HepG2 (cell line): ENCODE measurements at regions not wholly inside any gene's neighbourhood (a gene's known extent, or its start where the extent isn't known, plus 50 kb on each side); places are given as distances from the start of the nearest gene placed in this dataset.

Experiments
- ATAC-seq: fragments of 200-7000 bp; cut with Tn5 transposase; 3 replicates; pipeline ENCODE4 v1.9.1; 2020; ENCODE audit warnings: mild to moderate bottlenecking, moderate library complexity
- BruUV-seq: library from RNA; stranded (reverse); fragments of 400-500 nt; replicated peaks from 2 replicates; lab custom pipeline; 2021; lab: Mats Ljungman, UMichigan
- CTCF ChIA-PET: fragments of 300-600 bp; formaldehyde crosslinking; extraction: SDS; loops from one replicate; lab custom pipeline; 2021; ENCODE audit warnings: low total read pairs, inconsistent platforms, low intra/inter-chr PET ratio; lab: Yijun Ruan, JAX
- POLR2A ChIA-PET: fragments of 350-600 bp; sonication (Branson Sonifier 250); formaldehyde crosslinking; loops from one replicate; lab custom pipeline; 2020; ENCODE audit warnings: antibody characterized with exemption, inconsistent platforms; lab: Yijun Ruan, JAX
- DNase-seq: peaks from one replicate; pipeline ENCODE4 v3.0.0-alpha.2; 2015; ENCODE audit warnings: low spot score
- FAIRE-seq: peaks from 3 replicates; lab custom pipeline; 2011; peaks lifted over from hg19 to GRCh38; lab: Jason Lieb, UNC
- H2AFZ ChIP-seq: one replicate; pipeline ENCODE4 v1.6.1; 2011; ENCODE audit warnings: low read length, inconsistent platforms
- H3K27ac ChIP-seq: fragments of 300-600 bp; 3 replicates; pipeline ENCODE4 v1.8.0; 2011; ENCODE audit warnings: mixed run types, mild to moderate bottlenecking, mixed read lengths, low read length, inconsistent platforms; ENCODE audit not compliant: insufficient read depth; ENCODE audit errors: extremely low read length
- H3K27me3 ChIP-seq, 2 experiments: fragments of 200-600 bp in 1 of 2; 2 replicates in 1 of 2; 3 replicates in 1 of 2; pipeline versions ENCODE4 v1.6.0 to v1.8.0; 2011; ENCODE audit warnings: low read length in 2 of 2, mild to moderate bottlenecking in 2 of 2, moderate library complexity in 2 of 2, inconsistent platforms in 1 of 2; ENCODE audit not compliant: insufficient read depth in 2 of 2, control insufficient read depth in 1 of 2
- H3K36me3 ChIP-seq, 2 experiments: fragments of 200-600 bp in 1 of 2; replicated peaks in 1 of 2; 2 replicates in 1 of 2; 3 replicates in 1 of 2; pipeline versions ENCODE4 v1.5.1 to v1.8.0; 2011; ENCODE audit warnings: low read length in 2 of 2, inconsistent platforms in 1 of 2; ENCODE audit not compliant: insufficient read depth in 2 of 2, control insufficient read depth in 1 of 2
- H3K4me1 ChIP-seq: 2 replicates; pipeline ENCODE4 v1.5.1; 2012; ENCODE audit warnings: low read length, inconsistent platforms; ENCODE audit not compliant: insufficient read depth
- H3K4me2 ChIP-seq: 2 replicates; pipeline ENCODE4 v1.6.0; 2011; ENCODE audit warnings: low read depth, low read length, inconsistent platforms
- H3K4me3 ChIP-seq, 3 experiments: fragments of 200-600 bp in 1 of 3; sonication (generic), shearing (Covaris generic) in 1 of 3; replicated peaks in 1 of 3; 2 replicates each; pipeline ENCODE4 v1.5.1; 2011 to 2016; ENCODE audit warnings: low read length in 3 of 3, inconsistent platforms in 2 of 3, low read depth in 2 of 3, mild to moderate bottlenecking in 2 of 3, control low read depth in 1 of 3, mixed read lengths in 1 of 3; ENCODE audit not compliant: insufficient read depth in 1 of 3
- H3K79me2 ChIP-seq: one replicate; pipeline ENCODE4 v1.6.1; 2011; ENCODE audit warnings: low read length, inconsistent platforms; ENCODE audit not compliant: insufficient read depth
- H3K9ac ChIP-seq: 2 replicates; pipeline ENCODE4 v1.6.0; 2011; ENCODE audit warnings: mild to moderate bottlenecking, low read depth, low read length, inconsistent platforms; ENCODE audit not compliant: insufficient read depth
- H3K9me3 ChIP-seq: 2 replicates; pipeline ENCODE4 v1.5.1; 2012; ENCODE audit warnings: mild to moderate bottlenecking, low read length
- H4K20me1 ChIP-seq: 2 replicates; pipeline ENCODE4 v1.6.0; 2011; ENCODE audit warnings: inconsistent platforms, mild to moderate bottlenecking, low read length, moderate library complexity; ENCODE audit not compliant: insufficient read depth
- ARNT2 ChIP-seq: sonication (generic); formaldehyde crosslinking; IDR thresholded peaks from 2 replicates; pipeline ENCODE4 v1.8.0; 2022; ENCODE audit warnings: mild to moderate bottlenecking, low read depth, missing genetic modification reagents, moderate library complexity
- FUBP1 ChIP-seq: sonication (generic); formaldehyde crosslinking; IDR thresholded peaks from 2 replicates; pipeline ENCODE4 v1.5.1; 2020; ENCODE audit warnings: missing genetic modification reagents, mild to moderate bottlenecking, borderline replicate concordance
- PBX3 ChIP-seq: sonication (generic); formaldehyde crosslinking; IDR thresholded peaks from 2 replicates; pipeline ENCODE4 v1.8.1; 2023; ENCODE audit warnings: missing genetic modification reagents, inconsistent platforms, borderline replicate concordance
- PHF20 ChIP-seq: sonication (generic); formaldehyde crosslinking; IDR thresholded peaks from 2 replicates; pipeline ENCODE4 v1.5.0; 2020; ENCODE audit warnings: mild to moderate bottlenecking, missing genetic modification reagents
- PHF21A ChIP-seq: sonication (generic); formaldehyde crosslinking; IDR thresholded peaks from 2 replicates; pipeline ENCODE4 v1.5.0; 2020; ENCODE audit warnings: mild to moderate bottlenecking, missing genetic modification reagents
- PITX1 ChIP-seq: sonication (generic); formaldehyde crosslinking; IDR thresholded peaks from 2 replicates; pipeline ENCODE4 v1.5.1; 2020; ENCODE audit warnings: mild to moderate bottlenecking, missing genetic modification reagents
- XBP1 ChIP-seq: sonication (generic); formaldehyde crosslinking; IDR thresholded peaks from 2 replicates; pipeline ENCODE4 v1.5.0; 2020; ENCODE audit warnings: missing genetic modification reagents
- ZNF276 ChIP-seq: sonication (generic); formaldehyde crosslinking; IDR thresholded peaks from 2 replicates; pipeline ENCODE4 v1.4.0; 2020; ENCODE audit warnings: mild to moderate bottlenecking, low read depth, missing genetic modification reagents
- ZNF317 ChIP-seq: sonication (generic); formaldehyde crosslinking; IDR thresholded peaks from 2 replicates; pipeline ENCODE4 v1.5.0; 2020; ENCODE audit warnings: mild to moderate bottlenecking, missing genetic modification reagents
- ZNF772 ChIP-seq: sonication (generic); formaldehyde crosslinking; IDR thresholded peaks from 2 replicates; pipeline ENCODE4 v1.5.0; 2020; ENCODE audit warnings: mild to moderate bottlenecking, missing genetic modification reagents
- ZNF83 ChIP-seq: sonication (generic); formaldehyde crosslinking; IDR thresholded peaks from 2 replicates; pipeline ENCODE4 v1.4.0; 2020; ENCODE audit warnings: missing genetic modification reagents, mild to moderate bottlenecking, borderline replicate concordance
- WGBS: methylation state at CpG from one replicate; pipeline ENCODE4 v1.1.6; 2017; ENCODE audit warnings: low lambda C conversion rate; 5-methylcytosine and 5-hydroxymethylcytosine counted together
- in situ Hi-C: cut with HindIII; loops from 2 replicates; pipeline ENCODE4 v1.10.0; 2017; ENCODE audit warnings: low pct_unique_long_range_greater_than_20kb; ENCODE audit not compliant: extremely low pct_ligation_motif_present
- intact Hi-C: fragments of 100-400 bp; cut with micrococcal nuclease; formaldehyde crosslinking; loops from one replicate; pipeline ENCODE4 v1.10.0; 2022; ENCODE audit not compliant: unreplicated experiment
- TF ChIP-seq, protein P1 (sequence below): sonication (generic); formaldehyde crosslinking; IDR thresholded peaks from 2 replicates; pipeline ENCODE4 v1.4.0; 2020; ENCODE audit warnings: missing genetic modification reagents, borderline replicate concordance
- TF ChIP-seq, protein P2 (sequence below): IDR thresholded peaks from 2 replicates; pipeline ENCODE4 v1.6.1; 2016; ENCODE audit warnings: missing compliant biosample characterization, missing genetic modification reagents, borderline replicate concordance

DNA sequence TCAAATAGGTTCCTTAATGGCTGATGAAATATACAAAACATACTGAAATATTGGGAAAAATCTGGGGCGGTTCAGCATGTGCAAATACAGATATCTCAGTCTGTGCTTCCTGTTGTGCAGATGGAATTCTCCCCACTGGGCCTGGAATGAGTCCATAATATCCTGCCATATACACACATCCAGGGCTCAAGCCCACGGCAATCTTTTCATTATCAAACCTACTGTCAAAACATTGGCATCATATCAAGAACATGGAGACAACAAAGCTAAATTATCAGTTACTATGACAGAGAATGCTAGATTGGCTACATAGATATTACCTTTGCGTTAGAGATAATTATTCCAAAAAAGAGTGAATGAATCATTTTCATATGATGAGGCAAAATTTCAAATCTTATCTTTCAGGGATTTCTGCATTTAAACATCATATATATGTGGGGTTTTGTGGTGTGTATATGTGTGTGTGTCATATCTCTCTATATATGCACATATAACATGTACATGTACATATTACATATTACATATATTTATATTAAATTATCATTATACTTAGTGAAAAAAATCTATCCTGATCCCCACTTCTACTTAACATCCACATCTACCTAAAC lies 713.3 kb downstream of the GBE1 start:
- no peak overlapping the region for H3K27ac ChIP-seq
- in situ Hi-C loops, result no loop called here
- ChIA-PET POLR2A (no interaction called here), CTCF (no interaction called here)
- DNase-seq (no peak), ATAC-seq (no peak), FAIRE-seq (no peak)
- no peaks in the 10 kb centered on the region for H3K4me1 ChIP-seq
- no peaks in the 10 kb centered on the region for H3K9me3 ChIP-seq
- intact Hi-C loops, result no loop called here
- H3K9ac ChIP-seq, result no peak overlapping the region
- no peaks in the 10 kb centered on the region; a peak in 1 of 5 replicates for H3K27me3 ChIP-seq
- H3K36me3 ChIP-seq, result no peaks in the 10 kb centered on the region
- no peaks in the 10 kb centered on the region for H3K79me2 ChIP-seq
- 22% methylated on average over 3 of the region's 3 CpGs for WGBS
- H4K20me1 ChIP-seq, result no peaks in the 10 kb centered on the region
- no peak overlapping the region for H3K4me3 ChIP-seq
- H2AFZ ChIP-seq, result no peak overlapping the region
- BruUV-seq, result no TSS peak
- H3K4me2 ChIP-seq, result no peak overlapping the region
- TF ChIP-seq ZNF772, result no peak
- TF ChIP-seq, protein P1, sequence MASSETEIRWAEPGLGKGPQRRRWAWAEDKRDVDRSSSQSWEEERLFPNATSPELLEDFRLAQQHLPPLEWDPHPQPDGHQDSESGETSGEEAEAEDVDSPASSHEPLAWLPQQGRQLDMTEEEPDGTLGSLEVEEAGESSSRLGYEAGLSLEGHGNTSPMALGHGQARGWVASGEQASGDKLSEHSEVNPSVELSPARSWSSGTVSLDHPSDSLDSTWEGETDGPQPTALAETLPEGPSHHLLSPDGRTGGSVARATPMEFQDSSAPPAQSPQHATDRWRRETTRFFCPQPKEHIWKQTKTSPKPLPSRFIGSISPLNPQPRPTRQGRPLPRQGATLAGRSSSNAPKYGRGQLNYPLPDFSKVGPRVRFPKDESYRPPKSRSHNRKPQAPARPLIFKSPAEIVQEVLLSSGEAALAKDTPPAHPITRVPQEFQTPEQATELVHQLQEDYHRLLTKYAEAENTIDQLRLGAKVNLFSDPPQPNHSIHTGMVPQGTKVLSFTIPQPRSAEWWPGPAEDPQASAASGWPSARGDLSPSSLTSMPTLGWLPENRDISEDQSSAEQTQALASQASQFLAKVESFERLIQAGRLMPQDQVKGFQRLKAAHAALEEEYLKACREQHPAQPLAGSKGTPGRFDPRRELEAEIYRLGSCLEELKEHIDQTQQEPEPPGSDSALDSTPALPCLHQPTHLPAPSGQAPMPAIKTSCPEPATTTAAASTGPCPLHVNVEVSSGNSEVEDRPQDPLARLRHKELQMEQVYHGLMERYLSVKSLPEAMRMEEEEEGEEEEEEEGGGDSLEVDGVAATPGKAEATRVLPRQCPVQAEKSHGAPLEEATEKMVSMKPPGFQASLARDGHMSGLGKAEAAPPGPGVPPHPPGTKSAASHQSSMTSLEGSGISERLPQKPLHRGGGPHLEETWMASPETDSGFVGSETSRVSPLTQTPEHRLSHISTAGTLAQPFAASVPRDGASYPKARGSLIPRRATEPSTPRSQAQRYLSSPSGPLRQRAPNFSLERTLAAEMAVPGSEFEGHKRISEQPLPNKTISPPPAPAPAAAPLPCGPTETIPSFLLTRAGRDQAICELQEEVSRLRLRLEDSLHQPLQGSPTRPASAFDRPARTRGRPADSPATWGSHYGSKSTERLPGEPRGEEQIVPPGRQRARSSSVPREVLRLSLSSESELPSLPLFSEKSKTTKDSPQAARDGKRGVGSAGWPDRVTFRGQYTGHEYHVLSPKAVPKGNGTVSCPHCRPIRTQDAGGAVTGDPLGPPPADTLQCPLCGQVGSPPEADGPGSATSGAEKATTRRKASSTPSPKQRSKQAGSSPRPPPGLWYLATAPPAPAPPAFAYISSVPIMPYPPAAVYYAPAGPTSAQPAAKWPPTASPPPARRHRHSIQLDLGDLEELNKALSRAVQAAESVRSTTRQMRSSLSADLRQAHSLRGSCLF, result no peak
- TF ChIP-seq, protein P2, sequence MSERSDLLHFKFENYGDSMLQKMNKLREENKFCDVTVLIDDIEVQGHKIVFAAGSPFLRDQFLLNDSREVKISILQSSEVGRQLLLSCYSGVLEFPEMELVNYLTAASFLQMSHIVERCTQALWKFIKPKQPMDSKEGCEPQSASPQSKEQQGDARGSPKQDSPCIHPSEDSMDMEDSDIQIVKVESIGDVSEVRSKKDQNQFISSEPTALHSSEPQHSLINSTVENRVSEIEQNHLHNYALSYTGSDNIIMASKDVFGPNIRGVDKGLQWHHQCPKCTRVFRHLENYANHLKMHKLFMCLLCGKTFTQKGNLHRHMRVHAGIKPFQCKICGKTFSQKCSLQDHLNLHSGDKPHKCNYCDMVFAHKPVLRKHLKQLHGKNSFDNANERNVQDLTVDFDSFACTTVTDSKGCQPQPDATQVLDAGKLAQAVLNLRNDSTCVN (CRISPR knock-in tag), result no peak
- TF ChIP-seq ZNF317 (CRISPR knock-in tag), result no peak
- no peak for TF ChIP-seq ZNF83 (CRISPR knock-in tag)
- no peak for TF ChIP-seq PHF21A (CRISPR knock-in tag)
- no peak for TF ChIP-seq PHF20 (CRISPR knock-in tag)
- TF ChIP-seq XBP1, result no peak
- no peak for TF ChIP-seq PITX1 (CRISPR knock-in tag)
- TF ChIP-seq PBX3 (CRISPR knock-in tag), result no peak
- TF ChIP-seq ZNF276 (CRISPR knock-in tag), result no peak
- TF ChIP-seq ARNT2 (CRISPR knock-in tag), result no peak
- TF ChIP-seq FUBP1, result no peak
